HL-60 (cell line): ENCODE measurements at regions not wholly inside any gene's neighbourhood (a gene's known extent, or its start where the extent isn't known, plus 50 kb on each side); places are given as distances from the start of the nearest gene placed in this dataset.

ENCODE experiments used
- DNase-seq, 2 experiments: peaks; one replicate each; pipeline ENCODE4 v3.0.0-alpha.2; 2010 to 2020; ENCODE audit warnings: low read depth in 1 of 2, low spot score in 1 of 2
- H3K27ac ChIP-seq: fragments of 250-450 bp; sonication (Bioruptor Pico); replicated peaks from 2 replicates; pipeline ENCODE4 v1.5.1; 2020; ENCODE audit warnings: mild to moderate bottlenecking, moderate library complexity
- H3K27me3 ChIP-seq: fragments of 250-450 bp; sonication (Bioruptor Pico); 2 replicates; pipeline ENCODE4 v1.5.1; 2021; ENCODE audit warnings: mild to moderate bottlenecking, moderate library complexity; ENCODE audit not compliant: insufficient read depth, poor library complexity, severe bottlenecking
- H3K4me3 ChIP-seq: replicated peaks from 2 replicates; pipeline ENCODE4 v1.5.1; 2011; ENCODE audit warnings: mild to moderate bottlenecking, control low read depth, low read length; ENCODE audit not compliant: insufficient read depth
- CTCF ChIP-seq: IDR thresholded peaks from one replicate; pipeline ENCODE4 v1.5.1; 2011; ENCODE audit warnings: low read length, control low read depth, inconsistent platforms; ENCODE audit not compliant: insufficient read depth
- GABPA ChIP-seq: IDR thresholded peaks from 2 replicates; pipeline ENCODE4 v1.6.1; 2012; ENCODE audit warnings: low read depth
- POLR2AphosphoS5 ChIP-seq: IDR thresholded peaks from 2 replicates; pipeline ENCODE4 v1.6.1; 2012; ENCODE audit warnings: low read depth
- REST ChIP-seq: IDR thresholded peaks from 2 replicates; pipeline ENCODE4 v1.6.1; 2012; ENCODE audit warnings: low read depth; ENCODE audit not compliant: insufficient replicate concordance
- SPI1 ChIP-seq: IDR thresholded peaks from 2 replicates; pipeline ENCODE4 v1.6.1; 2012; ENCODE audit warnings: low read depth, mild to moderate bottlenecking, borderline replicate concordance

- TF ChIP-seq SPI1 (no peak), POLR2AphosphoS5 (no peak), GABPA (no peak), CTCF (no peak), REST (no peak)
- no peak overlapping the region for H3K27ac ChIP-seq
- no peak overlapping the region for H3K4me3 ChIP-seq
- DNase-seq: no peak
- peaks cover under 1% of the 10 kb centered on the region for H3K27me3 ChIP-seq
Observed at GRCh38 chr3:127411083-127411727, 123.4 kb upstream of the PRR20G start.

- Histone ChIP-seq H3K4me3 (no peak overlapping the region), H3K27me3 (no peaks in the 10 kb centered on the region), H3K27ac (no peak overlapping the region)
- no peak for DNase-seq
- TF ChIP-seq POLR2AphosphoS5: no peak
- TF ChIP-seq GABPA: no peak
- TF ChIP-seq CTCF: no peak
- TF ChIP-seq REST: no peak
- TF ChIP-seq SPI1: no peak
Observed at GRCh38 chr3:127410678-127411077, 122.8 kb upstream of the PRR20G start.

- H3K4me3 ChIP-seq: no peak overlapping the region
- no peaks in the 10 kb centered on the region for H3K27me3 ChIP-seq
- no peak for TF ChIP-seq POLR2AphosphoS5
- no peak for TF ChIP-seq GABPA
- no peak for TF ChIP-seq SPI1
- TF ChIP-seq CTCF: no peak
- no peak for TF ChIP-seq REST
- H3K27ac ChIP-seq: no peak overlapping the region
- DNase-seq: no peak
Observed at GRCh38 chr3:127410137-127410488, 122.3 kb upstream of the PRR20G start.
